SW 1271 (cell line): ENCODE measurements at regions not wholly inside any gene's neighbourhood (a gene's known extent, or its start where the extent isn't known, plus 50 kb on each side); places are given as distances from the start of the nearest gene placed in this dataset.

Experiments
- DNase-seq, 2 experiments: peaks; one replicate each; lab custom pipeline; 2025; lab: John Stamatoyannopoulos, UW

DNA sequence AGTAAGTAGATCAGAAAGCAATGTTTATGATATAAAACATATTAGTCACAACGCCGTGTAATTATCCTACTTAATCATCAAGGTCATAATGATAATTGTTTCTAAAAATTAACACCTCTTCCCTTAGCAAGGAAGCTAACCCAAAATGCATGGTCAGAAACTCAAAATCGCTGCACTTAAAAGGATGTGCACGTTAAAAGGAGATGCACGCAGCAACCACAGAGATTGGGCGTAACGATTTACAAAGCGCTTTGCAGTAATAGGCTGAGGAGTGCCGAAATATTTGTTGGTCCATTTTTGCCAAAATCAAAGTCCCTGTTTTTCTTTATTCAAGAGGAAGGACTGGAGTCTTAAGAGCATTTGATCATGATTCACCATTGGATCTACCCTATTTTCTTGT is 1077.2 kb downstream of the VRK1 start:
- DNase-seq: no peak

GRCh38 chr14:97878206-97878605 is 1081.0 kb downstream of the VRK1 start:
- no peak for DNase-seq

DNA sequence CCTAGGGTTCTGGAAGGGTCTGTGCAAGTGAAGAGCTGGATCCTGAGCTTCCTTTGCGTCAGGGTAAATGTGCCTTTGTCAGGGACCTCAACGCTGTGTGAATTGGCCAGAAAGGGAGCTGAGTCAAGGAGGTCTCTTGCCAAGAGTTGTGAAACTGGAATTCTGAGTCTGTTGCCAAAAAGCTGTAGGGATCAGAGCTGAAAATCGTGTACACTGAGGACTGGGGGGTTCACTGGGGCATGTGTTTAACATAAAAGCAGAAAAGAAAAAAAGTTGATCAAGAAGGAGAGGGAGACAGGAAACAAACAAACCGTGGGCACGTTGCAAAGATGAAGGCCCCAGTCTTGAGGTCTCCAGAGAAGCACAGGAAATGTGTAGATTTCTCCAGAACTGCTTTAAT is 1081.5 kb downstream of the VRK1 start:
- DNase-seq: no peak

GRCh38 chr14:97887690-97888089 is 1090.5 kb downstream of the VRK1 start:
- DNase-seq: no peak

DNA sequence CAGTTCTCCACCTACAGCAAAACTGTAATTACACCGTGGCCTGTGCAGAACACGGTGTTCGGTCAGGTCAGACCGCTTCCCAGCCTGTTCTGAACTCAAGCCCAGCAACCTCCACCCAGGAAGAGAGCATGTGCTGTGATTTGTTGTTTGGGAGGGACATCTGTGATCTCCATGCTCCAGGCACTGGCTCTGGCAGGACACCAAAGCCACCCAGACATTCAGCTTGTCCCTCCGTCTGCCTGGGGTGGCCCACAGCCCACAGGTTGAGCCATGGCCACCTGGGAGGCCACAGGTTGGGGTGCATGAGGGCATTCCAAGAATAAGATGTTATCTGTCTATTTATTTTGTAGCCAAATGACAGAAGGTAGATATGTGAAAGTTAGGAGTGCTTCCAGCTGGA is 1091.1 kb downstream of the VRK1 start:
- DNase-seq: no peak

- DNase-seq: no peak
These were observed 1094.3 kb downstream of the VRK1 start for GRCh38 chr14:97891515-97891914.

DNA sequence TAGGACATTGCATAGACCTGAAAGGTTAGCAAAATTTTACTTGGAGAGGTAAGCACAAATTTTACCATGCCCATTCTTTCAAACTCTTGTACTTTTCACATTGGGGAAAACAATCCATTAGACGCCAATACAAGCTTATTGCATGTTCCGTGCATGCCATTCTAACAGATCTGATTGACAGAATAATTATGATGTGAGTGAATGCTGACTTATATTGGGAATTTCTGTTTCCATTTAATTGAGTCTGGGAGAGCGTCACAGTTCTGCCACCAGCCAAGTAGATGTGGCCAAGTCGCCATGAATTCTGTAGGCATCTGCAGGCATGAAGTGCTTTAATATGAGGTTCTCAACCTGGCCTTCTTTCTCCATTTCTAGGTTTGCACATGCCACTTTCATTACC is 1097.4 kb downstream of the VRK1 start:
- no peak for DNase-seq

DNA sequence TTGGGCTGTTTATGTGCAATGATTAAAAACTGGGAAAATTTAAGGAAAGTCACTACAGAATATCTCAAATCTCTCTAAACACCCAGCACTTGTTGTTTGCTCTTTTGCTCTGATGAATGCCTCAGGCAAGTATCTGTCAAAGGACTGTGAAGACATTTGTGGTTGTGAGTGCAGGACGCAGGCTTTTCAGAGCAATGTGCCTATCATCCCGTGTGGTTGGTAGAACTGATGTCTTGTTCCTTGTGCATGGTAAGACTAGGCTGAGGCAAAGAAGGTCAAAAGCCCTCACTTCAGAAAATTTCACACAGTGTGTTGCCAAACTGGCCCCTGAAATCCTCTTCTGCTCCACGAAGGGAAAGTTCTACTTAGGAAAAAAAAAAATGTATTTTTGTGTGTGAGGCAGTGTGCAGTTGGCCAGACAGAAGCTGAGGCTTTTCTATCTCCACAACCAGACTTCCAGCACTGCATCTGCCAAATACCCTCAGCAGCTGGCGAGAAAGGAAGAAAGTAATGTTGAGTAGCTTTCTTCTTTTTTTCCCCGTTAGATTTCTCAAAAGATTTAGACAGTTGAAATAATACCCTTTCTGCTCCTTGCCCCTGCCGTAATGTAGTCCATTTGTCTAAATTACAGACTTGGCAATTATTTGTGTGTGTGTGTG is 1103.1 kb downstream of the VRK1 start:
- no peak for DNase-seq

DNA sequence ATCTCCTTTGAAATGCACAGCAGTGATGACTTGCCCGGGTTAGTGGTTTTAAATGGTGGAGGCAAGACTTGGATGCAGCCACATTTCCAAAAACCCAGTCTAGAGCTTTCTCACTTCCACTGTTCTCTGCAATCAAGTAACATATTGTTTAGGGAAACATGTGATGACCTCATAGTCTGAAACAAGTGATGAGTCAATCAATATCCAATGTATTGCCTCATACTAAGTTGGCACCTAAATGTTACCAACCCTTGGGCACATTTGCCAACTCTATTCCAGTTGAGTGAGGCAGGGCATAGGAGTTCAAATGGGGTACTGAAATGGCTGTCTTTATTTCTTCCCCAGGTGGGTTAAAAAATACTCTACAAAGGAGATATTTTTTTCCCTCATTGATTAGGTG is 1105.4 kb downstream of the VRK1 start:
- no peak for DNase-seq

GRCh38 chr14:97903821-97904220 is 1106.6 kb downstream of the VRK1 start:
- no peak for DNase-seq

DNA sequence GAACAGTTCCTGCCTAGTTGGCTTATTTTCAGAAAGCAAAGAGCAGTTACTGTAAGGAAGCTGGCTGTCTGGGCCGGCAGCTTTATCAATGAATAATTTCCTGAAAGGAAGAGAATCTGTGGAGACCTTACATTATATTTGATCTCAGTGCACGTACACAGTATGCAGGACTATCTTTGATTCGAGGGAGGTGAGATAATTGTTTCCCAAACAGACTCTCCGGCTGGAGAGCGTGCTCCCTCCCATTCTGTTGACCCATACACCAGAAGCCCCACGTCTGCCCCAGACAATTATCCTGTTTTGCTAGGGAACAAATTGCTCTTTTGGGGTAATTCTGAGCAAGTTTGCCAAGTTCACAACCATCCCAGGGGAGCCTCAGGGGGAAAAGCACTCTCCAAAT is 1115.0 kb downstream of the VRK1 start:
- DNase-seq: no peak

DNA sequence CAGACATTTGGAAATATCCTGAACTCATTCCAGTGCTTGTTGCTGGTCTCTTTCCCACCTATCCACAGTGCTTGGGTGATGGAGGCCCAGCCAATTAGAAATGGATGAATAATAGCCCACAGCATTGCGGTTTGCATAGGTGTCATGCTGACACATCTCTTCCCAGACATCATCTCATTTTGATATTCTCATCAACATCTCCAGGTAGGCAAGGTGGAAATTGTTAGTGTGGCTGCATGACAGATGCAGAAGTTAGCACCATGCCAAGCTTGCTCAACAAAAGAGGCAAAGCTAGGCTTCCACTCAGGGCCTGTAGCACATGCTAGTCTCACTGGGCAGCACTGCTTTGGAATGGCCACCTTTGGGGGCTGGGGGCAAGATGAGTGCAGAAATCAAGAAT is 1118.9 kb downstream of the VRK1 start:
- DNase-seq: no peak

DNA sequence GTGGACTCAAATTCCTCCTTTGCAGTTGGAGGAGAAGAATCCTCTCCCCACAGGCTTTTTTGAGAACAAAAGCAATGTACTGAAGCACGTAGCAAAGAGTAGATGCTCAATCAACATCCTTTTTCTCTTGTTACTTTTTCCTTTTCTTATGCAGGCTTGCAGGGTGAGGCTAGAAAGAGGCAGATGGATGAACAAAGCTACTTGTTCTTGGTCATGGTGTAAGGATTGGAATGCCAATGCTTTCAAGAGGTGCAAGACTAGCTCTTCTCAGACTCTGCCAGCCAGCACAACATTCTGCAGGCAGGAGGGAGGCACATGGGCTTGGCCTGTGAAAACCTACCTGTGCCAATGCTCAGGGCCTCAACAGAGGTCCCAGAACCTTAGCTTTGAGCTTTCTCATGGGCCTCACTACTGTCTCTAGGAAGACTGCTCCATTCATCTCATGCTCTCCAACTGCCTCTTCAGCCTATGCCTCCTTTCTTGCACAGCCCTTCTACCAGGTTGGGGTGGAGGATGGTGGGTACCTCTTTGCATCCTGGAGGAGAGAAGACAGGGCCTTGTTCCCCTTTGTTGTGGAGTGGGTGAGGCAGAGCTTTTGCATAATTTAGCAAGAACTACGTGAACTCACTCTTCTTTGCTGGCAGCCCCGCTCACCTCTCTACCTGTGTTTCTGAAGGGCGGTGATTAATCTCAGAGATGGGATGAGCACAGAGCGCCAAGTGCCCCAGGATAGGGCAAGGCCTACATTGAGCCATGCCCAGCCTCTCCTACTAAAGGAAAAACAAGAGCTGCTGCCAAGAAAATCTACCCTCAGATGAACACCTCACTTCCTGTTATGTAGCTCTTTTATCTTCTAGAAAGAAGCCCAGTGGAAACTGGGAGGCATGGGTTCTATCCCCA is 1119.7 kb downstream of the VRK1 start:
- no peak for DNase-seq

GRCh38 chr14:97920201-97920600 is 1123.0 kb downstream of the VRK1 start:
- DNase-seq: no peak

DNA sequence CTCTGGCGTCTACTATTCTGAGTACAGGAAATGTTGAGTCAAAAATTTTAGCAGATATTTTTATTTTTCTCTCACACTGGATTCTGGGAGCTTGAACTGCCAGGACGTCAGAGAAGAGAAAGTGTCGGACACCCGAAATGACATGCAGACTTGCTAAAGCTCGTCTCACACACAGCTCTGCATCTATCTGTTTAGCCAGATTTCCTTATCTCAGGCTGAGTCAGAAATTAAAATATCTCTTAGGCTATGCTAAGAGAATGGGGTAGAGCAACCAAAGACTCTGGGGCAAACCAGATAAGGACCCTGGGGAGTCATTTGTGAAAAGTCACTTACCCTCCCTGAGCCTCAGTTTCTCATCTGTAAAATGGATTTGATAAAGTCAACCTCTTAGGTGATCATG is 1124.1 kb downstream of the VRK1 start:
- DNase-seq: no peak

DNA sequence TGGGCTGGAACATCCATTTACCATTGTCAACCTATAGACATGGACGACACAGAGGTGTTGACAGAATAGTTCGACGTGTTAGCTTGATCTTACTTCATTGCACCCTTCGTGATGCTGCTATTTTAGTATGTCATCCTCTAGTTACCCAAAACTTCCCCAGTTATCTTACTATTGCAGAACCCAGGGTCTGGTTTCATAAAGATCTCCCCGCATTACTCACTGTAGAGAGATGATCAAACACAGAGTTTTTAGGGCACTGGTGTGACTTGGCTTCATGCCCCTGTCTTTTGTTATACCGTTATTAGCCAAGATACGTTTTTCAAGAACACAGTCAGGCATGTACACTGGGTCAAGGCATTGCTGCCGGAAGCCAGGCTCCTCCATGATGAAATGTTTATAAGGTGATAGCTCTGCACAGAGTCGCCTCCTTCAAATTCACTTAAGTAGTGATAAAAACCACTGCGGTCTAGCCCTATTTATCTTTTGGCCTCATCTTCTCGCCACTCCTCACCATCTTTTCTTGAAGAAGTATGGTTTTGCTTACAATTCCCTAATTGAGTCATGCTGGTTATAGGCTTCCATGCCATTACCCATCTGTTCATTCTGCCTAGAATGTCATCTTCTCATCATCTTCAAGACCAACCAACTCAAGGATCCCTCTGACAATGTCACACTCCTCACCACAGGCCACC is 1127.9 kb downstream of the VRK1 start:
- DNase-seq: no peak

DNA sequence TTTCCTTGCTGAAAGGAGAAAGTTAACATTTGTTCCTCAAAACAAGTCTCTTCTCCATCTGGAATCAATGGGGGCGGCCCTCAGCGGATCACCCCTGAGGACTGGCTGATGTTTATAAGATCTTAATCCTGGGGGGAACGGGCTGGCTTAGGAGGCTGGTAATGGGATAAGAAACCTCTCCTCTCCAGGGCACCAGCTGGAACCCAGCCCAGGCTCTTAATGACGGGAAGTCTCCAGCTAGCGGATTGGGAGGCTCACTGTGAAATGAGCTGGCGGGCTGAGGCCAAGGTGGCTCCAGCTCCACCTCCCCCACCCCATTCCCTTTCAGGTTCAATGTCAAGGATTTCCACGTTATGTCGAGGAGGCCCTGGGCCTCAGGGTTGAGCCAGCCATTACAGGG is 1133.0 kb downstream of the VRK1 start:
- DNase-seq: no peak

GRCh38 chr14:97931273-97931672 is 1134.1 kb downstream of the VRK1 start:
- no peak for DNase-seq

DNA sequence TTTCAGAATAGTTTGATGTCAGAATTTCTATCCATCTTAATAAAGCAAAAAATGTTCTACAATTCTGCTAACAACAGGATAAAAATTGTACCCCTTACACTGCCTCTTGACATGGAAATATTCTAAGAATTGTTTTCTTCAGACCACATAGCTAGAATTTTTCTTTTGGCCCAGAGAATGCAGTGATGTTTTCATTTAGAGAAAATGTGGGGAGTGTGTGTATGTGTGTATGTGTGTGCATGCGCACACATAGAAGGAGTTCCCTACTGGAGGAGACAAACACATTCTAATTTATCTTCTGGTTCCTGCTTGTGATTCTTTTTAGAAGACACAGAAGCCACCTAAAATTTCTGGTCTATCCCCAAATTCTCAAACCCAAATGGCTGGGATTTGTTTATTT is 1145.7 kb downstream of the VRK1 start:
- DNase-seq: no peak

GRCh38 chr14:97943619-97944018 is 1146.4 kb downstream of the VRK1 start:
- no peak for DNase-seq

GRCh38 chr14:97944380-97944779 is 1147.2 kb downstream of the VRK1 start:
- DNase-seq: no peak

GRCh38 chr14:97945631-97946030 is 1148.4 kb downstream of the VRK1 start:
- no peak for DNase-seq

GRCh38 chr14:97946240-97946639 is 1149.1 kb downstream of the VRK1 start:
- DNase-seq: no peak
